GM12874 (cell line): ENCODE measurements at regions not wholly inside any gene's neighbourhood (a gene's known extent, or its start where the extent isn't known, plus 50 kb on each side); places are given as distances from the start of the nearest gene placed in this dataset.

Source experiments
- CTCF ChIP-seq: IDR thresholded peaks from 2 replicates; pipeline ENCODE4 v1.5.1; 2011; ENCODE audit warnings: low read depth, mild to moderate bottlenecking, control low read depth, low read length, moderate library complexity; ENCODE audit not compliant: insufficient read depth

- no peak for TF ChIP-seq CTCF
Observed at GRCh38 chr3:73719861-73720260, 95.1 kb upstream of the PDZRN3 start.

GRCh38 chr3:73719413-73719851 is 94.7 kb upstream of the PDZRN3 start:
- no peak for TF ChIP-seq CTCF

GRCh38 chr3:73718326-73719110 is 93.8 kb upstream of the PDZRN3 start:
- no peak for TF ChIP-seq CTCF

GRCh38 chr3:73716418-73716817 is 91.7 kb upstream of the PDZRN3 start:
- no peak for TF ChIP-seq CTCF

- no peak for TF ChIP-seq CTCF
Observed at GRCh38 chr3:73710340-73710739, 85.6 kb upstream of the PDZRN3 start.

- no peak for TF ChIP-seq CTCF
Observed at GRCh38 chr3:73709712-73710111, 85.0 kb upstream of the PDZRN3 start.

GRCh38 chr3:73708956-73709355 is 84.2 kb upstream of the PDZRN3 start:
- TF ChIP-seq CTCF = no peak
